Testis (tissue), 2 donors: ENCODE measurements at regions not wholly inside any gene's neighbourhood (a gene's known extent, or its start where the extent isn't known, plus 50 kb on each side); places are given as distances from the start of the nearest gene placed in this dataset.

ENCODE experiments used
- DNase-seq: peaks from one replicate; pipeline ENCODE4 v3.0.0-alpha.2; 2019
- H3K27ac ChIP-seq, 2 donors: fragments of 200-600 bp; sonication (generic); one replicate each; pipeline ENCODE4 v1.5.1; 2019
- H3K27me3 ChIP-seq: fragments of 200-600 bp; sonication (generic); one replicate; pipeline ENCODE4 v1.5.1; 2019
- H3K36me3 ChIP-seq: fragments of 200-600 bp; sonication (generic); one replicate; pipeline ENCODE4 v1.5.1; 2017; ENCODE audit warnings: low read depth; ENCODE audit errors: missing control alignments
- H3K4me1 ChIP-seq: fragments of 200-600 bp; sonication (generic); one replicate; pipeline ENCODE4 v1.5.1; 2019
- H3K4me3 ChIP-seq, 2 donors: fragments of 200-600 bp; sonication (generic); one replicate each; pipeline ENCODE4 v1.5.1; 2017 to 2019
- H3K9me3 ChIP-seq: fragments of 200-600 bp; sonication (generic); one replicate; pipeline ENCODE4 v1.5.1; 2017
- POLR2A ChIP-seq: fragments of 450-650 bp; IDR thresholded peaks from one replicate; pipeline ENCODE4 v1.6.1; 2017; ENCODE audit warnings: antibody characterized with exemption, mild to moderate bottlenecking, moderate library complexity
- WGBS, 2 donors: methylation state at CpG; one replicate each; pipeline ENCODE4 v1.1.5; 2018; 5-methylcytosine and 5-hydroxymethylcytosine counted together
- intact Hi-C: fragments of 100-400 bp; cut with DNase I; formaldehyde crosslinking; loops from one replicate; pipeline ENCODE4 v1.15.1; 2023; ENCODE audit warnings: low total_unique reads
- TF ChIP-seq, protein P1 (sequence below), 3 experiments: fragments of 450-650 bp in 2 of 3; fragments of 200-600 bp in 1 of 3; sonication (generic) in 1 of 3; IDR thresholded peaks; one replicate each; pipeline ENCODE4 v1.5.1; 2016 to 2019; ENCODE audit warnings: antibody characterized with exemption in 3 of 3, mild to moderate bottlenecking in 2 of 3, moderate library complexity in 1 of 3

- Histone ChIP-seq H3K36me3 (no peaks in the 10 kb centered on the region), H3K27me3 (no peaks in the 10 kb centered on the region), H3K27ac (no peak overlapping the region), H3K4me3 (no peak overlapping the region), H3K4me1 (no peaks in the 10 kb centered on the region), H3K9me3 (no peaks in the 10 kb centered on the region)
- intact Hi-C loops, result no loop called here
- no peak for TF ChIP-seq POLR2A
- TF ChIP-seq, protein P1, sequence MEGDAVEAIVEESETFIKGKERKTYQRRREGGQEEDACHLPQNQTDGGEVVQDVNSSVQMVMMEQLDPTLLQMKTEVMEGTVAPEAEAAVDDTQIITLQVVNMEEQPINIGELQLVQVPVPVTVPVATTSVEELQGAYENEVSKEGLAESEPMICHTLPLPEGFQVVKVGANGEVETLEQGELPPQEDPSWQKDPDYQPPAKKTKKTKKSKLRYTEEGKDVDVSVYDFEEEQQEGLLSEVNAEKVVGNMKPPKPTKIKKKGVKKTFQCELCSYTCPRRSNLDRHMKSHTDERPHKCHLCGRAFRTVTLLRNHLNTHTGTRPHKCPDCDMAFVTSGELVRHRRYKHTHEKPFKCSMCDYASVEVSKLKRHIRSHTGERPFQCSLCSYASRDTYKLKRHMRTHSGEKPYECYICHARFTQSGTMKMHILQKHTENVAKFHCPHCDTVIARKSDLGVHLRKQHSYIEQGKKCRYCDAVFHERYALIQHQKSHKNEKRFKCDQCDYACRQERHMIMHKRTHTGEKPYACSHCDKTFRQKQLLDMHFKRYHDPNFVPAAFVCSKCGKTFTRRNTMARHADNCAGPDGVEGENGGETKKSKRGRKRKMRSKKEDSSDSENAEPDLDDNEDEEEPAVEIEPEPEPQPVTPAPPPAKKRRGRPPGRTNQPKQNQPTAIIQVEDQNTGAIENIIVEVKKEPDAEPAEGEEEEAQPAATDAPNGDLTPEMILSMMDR (IDR thresholded peaks at IDR 0.05), result no peak
- 84 to 95% methylated on average over 2 to 3 of the region's 3 CpGs for WGBS, 2 donors
- no peak for DNase-seq
Observed at GRCh38 chr2:8367833-8368232, 314.0 kb upstream of the ID2 start.

GRCh38 chr2:8368463-8368862 lies 313.4 kb upstream of the ID2 start:
- Histone ChIP-seq H3K27ac (no peak overlapping the region), H3K9me3 (no peaks in the 10 kb centered on the region), H3K4me3 (no peak overlapping the region), H3K4me1 (no peaks in the 10 kb centered on the region), H3K36me3 (no peaks in the 10 kb centered on the region), H3K27me3 (no peaks in the 10 kb centered on the region)
- no peak for DNase-seq
- 86 to 95% methylated on average over 6 of the region's 6 CpGs for WGBS, 2 donors
- TF ChIP-seq, protein P1 (IDR thresholded peaks at IDR 0.05), result no peak
- TF ChIP-seq POLR2A, result no peak
- intact Hi-C loops, result no loop called here

DNA sequence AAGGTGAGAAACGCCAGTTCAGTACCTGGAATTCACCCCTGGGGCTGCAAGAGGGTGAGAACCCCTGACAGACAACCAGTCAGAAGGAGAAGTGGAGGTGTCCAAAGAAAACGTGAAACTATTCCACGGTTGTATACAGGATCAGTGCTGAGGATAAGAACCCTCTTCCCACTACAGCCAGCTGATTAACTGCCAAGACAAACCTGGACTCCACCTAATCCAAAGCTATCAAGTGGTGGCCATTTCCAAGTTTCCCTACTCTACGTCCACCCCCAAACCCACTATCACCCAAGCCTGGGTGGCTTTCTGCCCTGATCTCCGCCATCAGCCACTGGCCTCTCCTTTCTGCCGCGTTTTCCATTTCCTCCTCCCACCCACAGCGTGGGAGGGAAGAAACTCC lies 312.3 kb upstream of the ID2 start:
- Histone ChIP-seq H3K4me3 (no peak overlapping the region), H3K4me1 (no peaks in the 10 kb centered on the region), H3K36me3 (no peaks in the 10 kb centered on the region), H3K27ac (no peak overlapping the region), H3K9me3 (no peaks in the 10 kb centered on the region), H3K27me3 (no peaks in the 10 kb centered on the region)
- no peak for DNase-seq
- intact Hi-C loops, result no loop called here
- WGBS, 2 donors, result 72 to 90% methylated on average over 8 of the region's 8 CpGs
- TF ChIP-seq, protein P1 (IDR thresholded peaks at IDR 0.05), result no peak
- no peak for TF ChIP-seq POLR2A

DNA sequence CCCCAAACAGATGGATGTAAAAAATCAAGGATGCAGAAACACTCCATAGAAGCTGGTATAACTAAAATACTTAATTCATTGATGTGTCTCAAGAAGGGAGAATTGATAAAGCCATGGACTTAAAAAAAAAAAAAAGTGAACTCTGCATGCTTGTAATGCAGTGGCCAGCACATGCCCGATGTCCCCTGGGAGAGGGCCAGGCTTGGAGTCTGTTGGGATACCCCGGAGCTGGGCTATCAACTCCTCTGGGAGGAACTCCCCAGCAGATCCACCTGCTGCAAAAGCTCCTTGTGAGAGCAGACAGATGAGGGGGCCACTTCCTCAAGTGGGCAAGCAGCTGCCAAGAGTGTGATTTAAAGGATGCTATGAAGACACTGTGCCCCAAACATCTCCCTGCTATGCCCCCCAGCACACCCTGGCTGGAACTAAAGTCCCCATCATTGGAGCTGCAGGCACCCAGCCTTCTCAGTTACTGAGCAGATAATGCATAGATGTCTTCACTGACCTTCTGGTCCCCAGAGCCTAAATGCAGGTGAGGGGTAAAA lies 311.5 kb upstream of the ID2 start:
- Histone ChIP-seq H3K27me3 (no peaks in the 10 kb centered on the region), H3K9me3 (no peaks in the 10 kb centered on the region), H3K36me3 (no peaks in the 10 kb centered on the region), H3K27ac (no peak overlapping the region), H3K4me3 (no peak overlapping the region), H3K4me1 (no peaks in the 10 kb centered on the region)
- TF ChIP-seq POLR2A, result no peak
- TF ChIP-seq, protein P1 (IDR thresholded peaks at IDR 0.05), result no peak
- WGBS, 2 donors, result 46 to 48% methylated on average over 2 of the region's 2 CpGs
- intact Hi-C loops, result no loop called here
- no peak for DNase-seq

- H3K27ac ChIP-seq, result no peak overlapping the region
Observed at GRCh38 chr2:8371653-8372052, 310.2 kb upstream of the ID2 start.

More at GRCh38 chr2:8371653-8372052, 310.2 kb upstream of the ID2 start:
- 86 to 93% methylated on average over 4 of the region's 4 CpGs for WGBS, 2 donors
- no peaks in the 10 kb centered on the region for H3K27me3 ChIP-seq
- DNase-seq, result no peak
- no peaks in the 10 kb centered on the region for H3K4me1 ChIP-seq
- no peaks in the 10 kb centered on the region for H3K9me3 ChIP-seq
- intact Hi-C loops, result no loop called here
- H3K36me3 ChIP-seq, result no peaks in the 10 kb centered on the region
- H3K4me3 ChIP-seq, result no peak overlapping the region
- no peak for TF ChIP-seq POLR2A
- TF ChIP-seq, protein P1 (IDR thresholded peaks at IDR 0.05), result no peak
